ENCODE measurements at regions not wholly inside any gene's neighbourhood (a gene's known extent, or its start where the extent isn't known, plus 50 kb on each side); places are given as distances from the start of the nearest gene placed in this dataset.

- no peak for DNase-seq
Observed at GRCh38 chr16:35399133-35399532, 1939.7 kb downstream of the TP53TG3F start.

DNA sequence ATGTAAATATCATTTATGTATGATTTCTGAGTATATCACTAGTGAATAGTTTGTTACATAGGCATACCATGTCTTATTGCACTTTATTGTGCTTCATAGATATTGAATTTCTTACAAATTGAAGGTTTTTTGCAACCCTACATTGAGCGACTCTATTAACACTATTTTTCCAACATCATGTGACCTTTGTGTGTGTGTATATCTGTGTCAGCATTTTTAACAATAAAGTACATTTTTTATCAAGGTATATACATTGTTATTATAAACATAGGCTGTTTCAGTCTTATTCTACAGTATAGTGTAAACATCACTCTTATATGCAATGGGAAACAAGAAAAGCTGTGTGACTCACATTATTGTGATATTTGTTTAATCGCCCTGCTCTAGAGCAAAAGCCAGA lies 1944.9 kb downstream of the TP53TG3F start:
- no peak for DNase-seq

GRCh38 chr16:35405526-35405925 lies 1946.1 kb downstream of the TP53TG3F start:
- no peak for DNase-seq

GRCh38 chr16:35409503-35409902 lies 1950.1 kb downstream of the TP53TG3F start:
- no peak for DNase-seq

GRCh38 chr16:35410438-35410837 lies 1951.0 kb downstream of the TP53TG3F start:
- DNase-seq: no peak

DNA sequence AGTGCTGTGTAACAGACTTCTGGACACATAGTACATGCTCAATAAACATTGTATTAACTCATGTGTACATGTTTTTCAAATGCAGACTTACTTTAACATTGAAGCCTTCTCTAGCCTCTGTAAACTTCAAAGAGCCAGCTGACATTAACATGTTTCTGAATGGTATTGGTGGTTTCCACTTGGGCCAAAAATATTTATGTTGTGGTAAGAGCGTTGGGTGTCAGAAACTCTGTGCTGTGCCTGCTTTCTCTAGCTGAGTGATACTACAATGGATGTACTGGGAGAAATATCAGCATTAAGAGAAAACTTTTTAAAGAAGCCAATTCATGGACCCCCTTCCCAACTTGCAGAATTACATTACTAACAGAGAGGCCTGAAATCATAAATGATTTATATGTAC lies 1951.7 kb downstream of the TP53TG3F start:
- DNase-seq: no peak

DNA sequence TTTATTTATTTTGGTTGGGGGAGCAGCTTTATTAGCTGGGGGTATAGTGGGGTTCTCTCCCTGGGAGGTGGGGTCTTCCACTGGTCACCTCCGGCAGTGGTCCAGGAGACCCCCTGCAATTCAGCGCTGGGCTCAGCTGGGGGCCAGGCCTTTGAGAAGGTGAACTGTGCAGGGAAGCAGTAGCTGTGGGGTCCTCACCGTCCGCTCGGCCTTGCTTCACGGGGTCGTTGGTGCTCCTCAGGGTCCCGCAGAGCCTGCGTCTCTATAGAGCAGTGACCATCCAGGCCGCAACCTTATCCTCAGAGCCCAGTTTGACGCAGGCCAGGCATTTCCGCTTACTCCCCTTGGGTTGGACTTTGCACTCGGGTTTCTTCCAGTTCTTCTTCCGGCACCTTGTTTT lies 1954.7 kb downstream of the TP53TG3F start:
- no peak for DNase-seq

DNA sequence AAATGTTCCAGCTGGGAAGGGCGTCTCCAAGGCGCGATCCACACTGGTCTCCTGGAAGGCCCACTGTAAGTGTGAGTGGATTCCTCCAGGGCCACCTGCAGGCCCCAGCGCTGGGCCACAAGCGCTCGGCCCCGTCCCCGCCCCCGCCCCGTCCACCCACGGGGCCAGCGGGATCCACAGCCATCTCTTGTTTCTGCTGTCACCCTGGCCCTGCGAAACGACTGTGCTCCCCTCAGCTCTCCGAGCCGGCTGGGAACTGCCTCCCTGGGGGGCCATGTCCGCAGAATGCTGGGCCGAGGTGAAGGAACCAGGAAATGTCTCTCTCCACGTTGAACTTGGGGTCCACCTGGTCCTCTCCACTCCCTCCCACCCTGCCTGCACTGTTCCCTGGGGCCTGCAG lies 1955.2 kb downstream of the TP53TG3F start:
- no peak for DNase-seq

- DNase-seq: no peak
Observed at GRCh38 chr16:35425270-35425669, 1965.9 kb downstream of the TP53TG3F start.

GRCh38 chr16:35431829-35432663 lies 1972.6 kb downstream of the TP53TG3F start:
- DNase-seq: no peak

GRCh38 chr16:35440875-35441274 lies 1981.5 kb downstream of the TP53TG3F start:
- DNase-seq: no peak

GRCh38 chr16:35447010-35447558 lies 1987.7 kb downstream of the TP53TG3F start:
- DNase-seq: no peak

GRCh38 chr16:35449663-35450062 lies 1990.3 kb downstream of the TP53TG3F start:
- DNase-seq: no peak

- no peak for DNase-seq
Observed at GRCh38 chr16:35450648-35451047, 1991.2 kb downstream of the TP53TG3F start.

- DNase-seq: no peak
Observed at GRCh38 chr16:35452471-35452870, 1993.1 kb downstream of the TP53TG3F start.

DNA sequence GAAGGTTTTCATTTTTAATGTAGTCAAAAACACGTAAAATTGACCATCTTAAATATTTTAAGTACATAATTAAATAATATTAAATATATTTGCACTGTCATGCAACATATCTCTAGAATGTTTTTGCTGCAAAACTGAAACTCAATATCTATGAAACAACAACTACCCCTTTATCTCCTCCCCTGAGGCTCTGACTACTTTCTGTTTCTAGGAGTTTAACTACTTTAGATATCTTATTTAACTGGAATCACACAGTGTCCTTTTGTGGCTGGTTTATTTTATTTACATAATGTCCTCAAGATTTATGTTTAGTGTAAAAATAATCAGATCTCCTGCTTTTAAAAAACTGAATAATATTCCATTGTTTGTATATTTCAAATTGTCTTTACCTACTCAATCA lies 2003.9 kb downstream of the TP53TG3F start:
- DNase-seq: no peak

GRCh38 chr16:35480361-35480760 lies 2020.9 kb downstream of the TP53TG3F start:
- DNase-seq: no peak

- no peak for DNase-seq
Observed at GRCh38 chr16:35480988-35481387, 2021.6 kb downstream of the TP53TG3F start.

DNA sequence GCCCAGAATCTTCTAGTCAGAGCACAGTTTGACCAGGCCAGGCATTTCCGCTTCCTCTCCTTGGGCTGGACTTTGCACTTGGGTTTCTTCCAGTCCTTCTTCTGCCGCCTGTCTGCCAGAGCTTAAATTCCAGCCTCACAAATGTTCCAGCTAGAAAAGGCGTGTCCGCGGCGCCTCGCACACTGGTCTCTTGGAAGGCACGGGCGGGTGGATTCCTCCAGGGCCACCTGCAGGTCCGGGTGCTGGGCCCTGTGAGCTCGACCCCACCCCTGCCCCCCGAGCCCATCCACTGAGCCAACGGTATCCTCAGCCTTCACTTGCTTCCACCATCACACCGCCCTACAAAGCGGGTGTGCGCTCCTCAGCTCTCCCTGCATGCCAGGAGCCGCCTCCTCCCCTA lies 2026.5 kb downstream of the TP53TG3F start:
- no peak for DNase-seq

DNA sequence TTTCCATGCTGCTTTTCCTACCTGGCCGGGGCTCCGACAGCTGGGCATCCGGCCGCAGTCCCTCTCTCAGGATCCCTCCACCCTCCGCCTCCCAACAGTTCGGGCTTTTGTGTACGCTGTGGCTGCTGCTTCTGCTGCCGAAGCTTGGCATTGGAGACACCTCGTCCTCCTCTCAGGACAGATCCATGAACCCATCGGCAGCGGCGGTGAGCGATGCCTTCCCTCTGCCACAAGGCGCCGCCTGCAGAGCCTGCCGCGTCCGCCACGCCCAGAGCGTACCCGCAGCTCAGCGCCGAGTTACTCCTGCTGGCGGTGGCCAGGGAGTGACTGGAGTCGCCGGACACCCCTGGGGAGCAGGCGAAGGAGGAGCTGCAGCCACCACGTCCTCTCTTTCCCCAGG lies 2032.8 kb downstream of the TP53TG3F start:
- DNase-seq: no peak

- DNase-seq: no peak
Observed at GRCh38 chr16:35497399-35497798, 2038.0 kb downstream of the TP53TG3F start.

DNA sequence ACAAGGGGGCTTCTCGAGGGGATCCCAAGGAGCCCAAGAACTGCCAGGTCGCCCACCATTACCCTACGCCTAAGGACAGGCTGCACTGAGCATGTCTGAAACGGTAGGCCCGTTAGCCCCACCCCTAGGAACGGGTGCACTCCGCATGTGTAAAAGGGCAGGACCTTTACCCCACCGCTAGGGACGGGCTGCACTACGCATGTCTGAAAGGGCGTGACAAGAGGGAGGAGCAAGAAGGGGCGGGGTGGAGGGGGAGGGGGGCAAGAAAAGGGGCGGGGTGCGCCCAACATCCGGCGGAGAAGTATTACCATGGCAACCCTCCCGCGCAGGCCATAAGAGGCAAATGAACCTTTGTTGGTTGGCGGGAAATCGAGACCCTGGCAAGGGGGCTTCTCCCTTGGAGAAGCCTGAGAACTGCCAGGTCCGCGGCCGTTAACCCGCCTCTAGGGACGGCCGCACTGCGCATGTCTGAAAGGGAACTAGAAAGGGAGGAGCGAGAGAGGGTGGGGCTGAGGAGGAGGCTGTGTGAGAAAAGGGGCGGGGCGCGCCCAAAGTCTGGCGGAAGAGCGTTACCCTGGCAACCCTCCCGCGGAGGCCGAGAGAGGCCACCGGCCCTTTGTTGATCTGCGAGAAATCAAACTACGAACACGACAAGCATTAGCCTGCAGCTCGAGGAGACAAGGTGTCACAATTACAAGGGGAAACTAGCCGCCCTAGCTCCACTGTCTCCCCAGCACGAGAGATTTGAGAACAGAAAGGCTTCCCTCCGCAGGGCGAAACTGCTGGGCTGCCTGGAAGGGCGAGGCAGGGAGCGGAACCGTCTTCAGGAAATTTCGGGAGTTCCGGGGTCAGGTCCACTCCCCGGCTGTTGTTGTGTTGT lies 2046.8 kb downstream of the TP53TG3F start:
- DNase-seq: no peak

GRCh38 chr16:35506898-35507194 lies 2047.4 kb downstream of the TP53TG3F start:
- no peak for DNase-seq

- DNase-seq: no peak
Observed at GRCh38 chr16:35510701-35511100, 2051.3 kb downstream of the TP53TG3F start.
